CD4-positive, alpha-beta T cell treated with Interleukin-1 beta for 1 hour (primary cell): ENCODE measurements at regions not wholly inside any gene's neighbourhood (a gene's known extent, or its start where the extent isn't known, plus 50 kb on each side); places are given as distances from the start of the nearest gene placed in this dataset.
"Not testable (repeated sequence)": the region's sequence is repeated elsewhere in the genome, so short reads cannot be mapped to it uniquely, and the experiment has no call there.

Source experiments
- DNase-seq, 2 donors: peaks; one replicate each; pipeline ENCODE4 v3.0.0-alpha.2; 2020 to 2022

DNA sequence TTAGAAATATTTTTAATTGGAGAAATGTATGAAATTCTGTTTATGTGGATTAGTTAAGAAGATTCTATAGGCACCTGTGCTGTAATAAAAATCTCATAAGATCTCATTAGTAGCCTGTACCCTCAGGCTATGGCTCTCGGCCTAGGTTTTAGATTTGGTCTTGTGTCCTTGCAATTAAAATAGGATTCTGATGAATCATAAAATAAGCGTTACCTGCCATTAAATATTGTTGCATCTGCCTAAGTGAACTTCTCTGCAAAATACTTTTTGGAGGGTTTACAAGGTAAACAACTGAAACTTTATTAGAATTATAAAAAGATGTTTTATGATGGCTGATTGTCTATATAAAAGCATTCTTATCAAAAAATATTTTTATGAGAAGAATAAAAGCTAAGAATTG lies 804.1 kb upstream of the ANO3 start:
- no peak for DNase-seq

DNA sequence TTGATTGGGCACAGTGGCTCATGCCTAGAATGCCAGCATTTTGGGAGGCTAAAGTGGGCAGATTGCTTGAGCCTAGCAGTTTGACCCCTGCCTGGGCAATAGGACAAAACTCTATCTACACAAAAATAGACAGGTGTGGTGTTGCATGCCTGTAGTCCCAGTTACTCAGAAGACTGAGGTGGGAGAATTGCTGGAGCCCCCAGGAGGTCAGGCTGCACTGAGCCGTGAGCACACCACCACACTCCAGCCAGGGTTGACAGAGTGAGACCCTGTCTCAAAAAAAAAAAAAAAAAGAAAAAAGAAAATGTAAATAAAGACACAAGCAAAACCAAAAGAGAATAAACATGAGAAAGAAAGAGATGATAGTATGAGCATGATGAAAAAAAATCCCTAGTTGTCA lies 802.4 kb upstream of the ANO3 start:
- DNase-seq, result no peak

GRCh38 chr11:25535467-25536272 lies 796.3 kb upstream of the ANO3 start:
- DNase-seq, result no peak

GRCh38 chr11:25536289-25536688 lies 795.6 kb upstream of the ANO3 start:
- DNase-seq, result no peak

DNA sequence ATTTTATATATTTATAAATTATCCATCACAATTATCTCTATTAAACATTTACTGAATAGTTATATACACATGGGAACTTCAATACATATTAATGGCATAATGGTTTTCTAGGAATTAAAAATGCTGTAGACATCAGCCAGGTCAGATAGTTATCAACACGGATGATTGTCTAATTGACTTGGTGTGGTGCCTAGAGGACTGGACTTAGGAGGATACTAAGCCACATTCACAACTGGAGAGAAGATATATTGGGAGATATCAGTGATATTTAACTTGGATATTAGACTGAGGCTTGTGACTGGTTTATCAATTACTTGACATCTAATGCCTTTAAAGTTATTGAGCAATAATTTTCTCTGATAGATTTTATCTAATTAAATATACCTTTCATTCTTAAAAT lies 794.5 kb upstream of the ANO3 start:
- DNase-seq, result no peak

DNA sequence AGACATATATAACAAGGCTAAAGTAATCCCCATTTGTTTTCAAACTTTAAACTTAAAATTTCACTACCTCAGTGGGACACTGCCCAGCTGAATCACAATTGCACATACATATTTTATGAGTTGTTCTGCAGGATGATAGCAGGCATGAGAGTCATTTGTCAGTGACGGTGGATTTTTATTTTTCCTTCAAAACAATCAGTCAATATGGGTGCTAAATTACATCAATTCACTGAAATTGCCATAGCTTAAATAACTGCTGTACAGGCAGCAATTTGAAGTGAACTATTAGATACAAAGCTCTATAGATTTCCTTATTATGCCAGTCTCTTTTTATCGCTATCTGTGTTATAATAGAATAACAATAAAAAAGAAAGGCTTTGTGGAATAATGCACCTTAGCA lies 784.6 kb upstream of the ANO3 start:
- no peak for DNase-seq

GRCh38 chr11:25562417-25562816 lies 769.5 kb upstream of the ANO3 start:
- no peak for DNase-seq

DNA sequence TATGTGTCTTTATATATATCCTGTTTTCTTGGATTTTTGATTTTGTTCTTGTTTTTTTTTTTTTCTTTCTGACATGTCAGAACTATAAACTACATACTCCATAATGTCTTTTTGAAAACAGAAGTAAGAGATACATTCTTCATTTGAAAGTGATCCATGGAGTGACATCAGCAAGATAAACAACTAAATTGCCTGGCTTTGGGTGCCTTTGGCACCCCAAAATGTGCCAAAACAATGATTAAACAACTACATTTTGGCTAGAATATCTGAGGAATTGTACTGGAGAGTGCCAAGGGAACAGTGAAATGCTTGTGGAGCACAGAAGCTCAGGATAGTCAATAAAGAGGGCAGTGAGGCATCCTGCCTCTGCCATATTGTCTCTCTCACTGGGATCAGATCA lies 766.1 kb upstream of the ANO3 start:
- DNase-seq, result no peak

- no peak for DNase-seq
Observed at GRCh38 chr11:25566298-25567200, 765.4 kb upstream of the ANO3 start.

- DNase-seq, result no peak
Observed at GRCh38 chr11:25576320-25576719, 755.6 kb upstream of the ANO3 start.

DNA sequence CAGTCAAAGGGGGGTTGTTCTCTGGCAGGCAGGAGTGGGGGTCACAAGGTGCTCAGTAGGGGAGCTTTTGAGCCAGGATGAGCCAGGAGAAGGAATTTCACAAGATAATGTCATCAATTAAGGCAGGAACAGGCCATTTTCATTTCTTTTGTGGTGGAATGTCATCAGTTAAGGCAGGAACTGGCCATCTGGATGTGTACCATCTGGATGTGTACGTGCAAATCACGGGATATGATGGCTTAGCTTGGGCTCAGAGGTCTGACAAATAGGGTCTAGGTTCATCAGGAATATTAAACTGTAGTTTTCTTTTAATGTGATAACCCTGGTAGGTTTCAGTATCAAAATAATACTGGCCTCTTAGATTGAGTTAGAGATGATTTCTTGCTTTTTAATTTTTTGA lies 752.4 kb upstream of the ANO3 start:
- not testable (repeated sequence) for DNase-seq

DNA sequence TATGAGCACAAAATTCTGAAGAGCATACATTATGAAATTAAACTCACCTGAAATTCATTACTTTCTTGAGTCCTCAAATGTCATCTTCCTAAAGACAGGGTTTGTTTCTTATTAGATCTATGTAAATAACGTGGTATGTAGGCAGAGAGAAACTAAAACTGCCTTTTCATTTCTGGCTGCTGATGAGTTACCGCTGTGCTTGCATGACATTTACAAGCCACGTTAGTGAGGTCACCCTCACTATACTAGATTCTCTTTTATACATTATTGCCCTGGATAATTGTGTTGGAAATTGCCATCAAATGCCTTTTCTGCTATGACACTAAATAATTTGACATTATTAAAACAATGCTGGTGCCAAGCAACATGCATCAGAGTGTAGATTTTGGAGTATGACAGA lies 748.3 kb upstream of the ANO3 start:
- no peak for DNase-seq

DNA sequence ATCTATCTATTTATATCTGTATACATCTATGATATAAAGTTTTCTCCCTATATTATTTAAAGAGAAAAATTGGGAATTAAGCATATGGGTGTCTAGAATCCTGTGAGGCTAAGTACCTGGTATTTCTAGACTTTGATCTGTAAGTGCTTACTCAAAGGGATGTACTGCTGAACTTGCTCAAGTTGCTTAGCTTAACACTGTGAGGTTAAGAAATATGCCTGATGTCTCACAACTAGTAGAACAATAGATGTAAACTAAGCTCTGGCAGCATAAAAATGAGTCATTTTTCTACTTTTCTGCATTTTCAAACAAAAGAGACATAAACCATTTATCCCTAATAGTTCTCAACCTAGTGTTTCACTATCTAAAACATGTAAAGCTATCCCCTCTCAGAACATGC lies 744.4 kb upstream of the ANO3 start:
- no peak for DNase-seq

DNA sequence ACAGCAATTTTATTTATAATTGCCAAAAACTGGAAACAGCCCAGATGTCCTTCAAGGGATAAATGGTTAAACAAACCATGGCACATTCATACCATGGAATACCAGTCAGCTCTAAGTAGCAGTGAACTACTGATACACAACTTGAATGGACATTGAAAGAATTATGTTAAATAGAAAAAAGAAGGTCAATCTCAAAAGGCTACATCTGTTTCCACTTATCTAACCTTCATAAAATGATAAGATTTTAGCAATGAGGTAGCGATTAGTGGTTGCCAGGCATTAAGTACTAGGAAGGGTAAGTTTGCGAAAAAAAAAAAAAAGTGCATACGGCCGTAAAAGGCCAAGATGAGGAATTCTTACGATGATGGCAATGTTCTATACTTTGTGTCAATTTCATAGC lies 738.7 kb upstream of the ANO3 start:
- DNase-seq, result no peak

GRCh38 chr11:25596701-25597100 lies 735.2 kb upstream of the ANO3 start:
- no peak for DNase-seq

DNA sequence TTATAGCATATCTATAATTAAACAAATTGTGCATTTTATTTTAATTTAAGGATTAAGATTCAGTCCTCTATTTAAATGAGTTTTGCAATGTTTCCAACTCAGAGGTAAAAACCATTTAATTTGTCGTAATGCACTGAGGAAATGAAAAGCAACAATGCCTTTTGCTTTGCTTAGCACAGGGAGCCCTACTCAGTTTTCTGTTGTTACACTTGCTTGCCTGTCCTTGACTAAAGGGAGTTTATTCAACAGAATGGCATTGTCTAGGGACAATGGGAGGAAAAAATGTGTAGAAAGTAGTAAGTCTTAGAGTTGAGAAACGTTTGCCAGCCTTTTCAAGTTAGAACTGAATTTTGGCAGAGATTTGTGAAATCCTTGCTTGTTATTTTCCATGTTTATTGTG lies 734.2 kb upstream of the ANO3 start:
- DNase-seq, result no peak

DNA sequence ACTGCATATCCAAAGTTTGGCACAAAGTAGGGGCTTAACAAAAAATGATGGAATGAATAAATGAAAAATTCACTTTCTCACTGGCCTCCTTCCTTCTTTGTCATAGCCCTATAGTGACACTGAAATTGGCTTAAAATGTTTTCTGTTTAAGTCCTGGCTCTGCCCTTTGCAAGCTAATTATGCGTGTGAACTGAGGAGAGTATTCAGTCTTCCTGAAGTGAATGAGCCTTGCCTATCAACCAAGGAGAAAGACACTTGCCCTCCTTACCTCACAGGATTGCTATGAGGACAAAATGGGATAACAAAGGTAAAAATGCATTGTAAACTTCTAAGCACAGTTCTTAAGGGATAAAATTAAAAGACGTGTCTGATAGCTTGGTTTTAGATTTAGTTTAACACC lies 729.8 kb upstream of the ANO3 start:
- no peak for DNase-seq

DNA sequence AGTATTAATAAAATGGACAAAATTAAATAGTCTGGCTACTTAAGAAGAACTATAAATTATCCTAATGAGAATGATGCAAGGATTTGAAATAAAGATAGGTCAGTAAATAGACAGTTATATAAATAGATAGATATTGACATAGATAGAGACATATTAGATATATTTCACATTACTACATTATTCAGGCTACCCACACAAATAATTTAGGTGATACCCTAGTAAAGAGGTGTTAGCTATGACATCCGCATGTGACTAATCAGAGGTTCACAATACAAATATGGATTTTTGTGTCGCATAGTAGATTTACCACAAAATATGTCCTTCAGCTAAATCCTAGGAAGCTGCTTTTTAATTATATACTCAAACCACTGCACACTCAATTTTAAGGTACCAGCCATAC lies 729.0 kb upstream of the ANO3 start:
- no peak for DNase-seq

DNA sequence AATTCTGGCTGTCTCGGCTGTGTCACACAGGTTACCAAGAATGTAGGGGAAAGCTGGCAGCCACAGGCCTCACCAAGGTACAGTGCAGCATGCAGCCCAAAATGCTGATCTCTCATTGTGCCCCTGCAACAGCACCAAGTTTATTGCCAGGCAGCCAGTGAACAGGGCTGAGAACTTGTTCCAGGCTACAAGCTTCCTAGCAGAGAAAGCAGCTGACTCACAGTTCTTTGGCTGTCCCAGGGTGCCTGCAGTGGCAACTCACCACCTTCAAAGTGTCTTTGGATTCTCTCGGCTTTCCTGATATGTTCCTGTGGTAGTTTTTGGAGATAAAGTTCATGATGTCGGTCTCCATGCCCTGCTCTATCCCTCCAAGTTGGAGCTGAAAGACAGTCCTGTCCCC lies 719.1 kb upstream of the ANO3 start:
- no peak for DNase-seq

GRCh38 chr11:25613451-25613850 lies 718.5 kb upstream of the ANO3 start:
- DNase-seq, result no peak

GRCh38 chr11:25613865-25614264 lies 718.1 kb upstream of the ANO3 start:
- no peak for DNase-seq

- no peak for DNase-seq
Observed at GRCh38 chr11:25615069-25615468, 716.9 kb upstream of the ANO3 start.

DNA sequence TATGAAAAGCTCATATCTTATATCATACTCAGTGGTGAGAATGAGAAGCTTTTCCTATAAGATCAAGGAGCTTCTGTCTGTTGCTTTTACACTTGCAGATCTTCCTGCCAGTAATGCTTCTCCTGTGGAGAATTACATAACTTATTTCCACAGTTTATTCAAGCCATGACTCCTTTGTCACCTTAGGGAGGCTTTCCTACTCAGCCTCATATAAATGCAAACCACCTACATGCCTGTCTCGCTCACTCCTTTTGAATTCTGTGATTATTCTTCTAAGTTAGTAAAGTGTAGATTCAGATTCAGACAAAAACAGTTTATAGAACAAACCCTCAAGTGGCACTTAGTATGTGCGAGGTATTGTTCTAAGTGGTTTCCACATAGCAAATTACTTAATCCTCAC lies 716.1 kb upstream of the ANO3 start:
- DNase-seq, result no peak

DNA sequence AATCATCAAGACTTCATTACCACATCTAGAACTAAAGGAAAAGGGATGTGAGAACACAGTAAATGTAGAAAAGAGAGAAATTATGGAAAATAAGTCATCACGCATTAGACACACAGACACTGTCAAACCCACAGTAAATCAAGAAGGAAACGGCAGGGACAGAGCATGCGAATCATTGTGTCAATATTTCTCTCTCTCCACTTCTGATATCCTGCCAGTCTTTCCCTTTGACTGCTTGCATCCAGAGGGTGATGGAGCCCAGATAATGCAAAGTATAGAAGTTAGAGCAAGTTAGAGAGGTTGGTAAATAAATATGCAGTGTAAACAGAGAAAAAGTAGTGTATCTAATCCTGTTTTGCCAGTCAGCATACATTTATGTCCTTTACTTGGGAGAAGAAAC lies 706.8 kb upstream of the ANO3 start:
- DNase-seq, result no peak
